Right atrium auricular region (tissue), 2 donors: ENCODE measurements at regions not wholly inside any gene's neighbourhood (a gene's known extent, or its start where the extent isn't known, plus 50 kb on each side); places are given as distances from the start of the nearest gene placed in this dataset.
"Not testable (repeated sequence)": the region's sequence is repeated elsewhere in the genome, so short reads cannot be mapped to it uniquely, and the experiment has no call there.

Experiments used
- DNase-seq: peaks from one replicate; pipeline ENCODE4 v3.0.0-alpha.2; 2019; ENCODE audit warnings: low spot score
- H3K27ac ChIP-seq, 2 donors: fragments of 200-600 bp; sonication (generic); 1 replicate in 1 of 2; 2 replicates in 1 of 2; pipeline ENCODE4 v1.5.1; 2016 to 2019
- H3K27me3 ChIP-seq, 2 donors: fragments of 200-600 bp; sonication (generic); one replicate each; pipeline versions ENCODE4 v1.5.1 to v1.6.0; 2017 to 2019
- H3K36me3 ChIP-seq: fragments of 200-600 bp; sonication (generic); one replicate; pipeline ENCODE4 v1.5.1; 2016
- H3K4me1 ChIP-seq, 2 donors: fragments of 200-600 bp; sonication (generic); one replicate each; pipeline versions ENCODE4 v1.5.1 to v1.6.0; 2017 to 2019
- H3K4me3 ChIP-seq, 2 donors: fragments of 200-600 bp; sonication (generic); 1 replicate in 1 of 2; 2 replicates in 1 of 2; pipeline ENCODE4 v1.5.1; 2017 to 2019; ENCODE audit warnings: mild to moderate bottlenecking in 1 of 2, moderate library complexity in 1 of 2
- H3K9me3 ChIP-seq, 2 donors: fragments of 200-600 bp; sonication (generic); one replicate each; pipeline ENCODE4 v1.5.1; 2019
- TF ChIP-seq, protein P1 (sequence below), 2 donors: fragments of 200-600 bp; sonication (generic); IDR thresholded peaks; one replicate each; pipeline ENCODE4 v1.5.1; 2019; ENCODE audit warnings: antibody characterized with exemption in 2 of 2

DNA sequence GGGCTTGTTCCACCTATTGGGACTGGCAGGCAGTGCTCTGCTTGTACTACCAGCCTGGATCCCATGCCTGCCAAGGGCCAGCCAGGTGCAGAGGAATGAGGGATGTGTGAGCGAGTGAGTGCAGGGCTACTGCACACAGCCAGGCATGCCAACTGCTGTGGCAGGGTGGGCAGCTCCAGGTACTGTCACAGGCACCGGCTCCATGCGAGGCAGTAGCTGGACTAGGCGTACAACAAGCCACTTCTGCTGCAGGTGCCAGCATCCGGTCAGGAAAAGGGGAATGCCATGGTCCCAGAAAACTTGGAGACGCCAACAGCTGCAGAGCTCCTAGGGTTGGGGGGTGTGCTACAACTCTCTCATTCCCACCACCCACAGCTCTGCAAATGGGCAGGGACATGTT is 1356.7 kb downstream of the SI start:
- Histone ChIP-seq H3K4me1 (no peaks in the 10 kb centered on the region), H3K27me3 (no peaks in the 10 kb centered on the region), H3K36me3 (no peaks in the 10 kb centered on the region), H3K9me3 (no peaks in the 10 kb centered on the region), H3K4me3 (no peak overlapping the region), H3K27ac (no peak overlapping the region)
- DNase-seq, result no peak
- TF ChIP-seq, protein P1, sequence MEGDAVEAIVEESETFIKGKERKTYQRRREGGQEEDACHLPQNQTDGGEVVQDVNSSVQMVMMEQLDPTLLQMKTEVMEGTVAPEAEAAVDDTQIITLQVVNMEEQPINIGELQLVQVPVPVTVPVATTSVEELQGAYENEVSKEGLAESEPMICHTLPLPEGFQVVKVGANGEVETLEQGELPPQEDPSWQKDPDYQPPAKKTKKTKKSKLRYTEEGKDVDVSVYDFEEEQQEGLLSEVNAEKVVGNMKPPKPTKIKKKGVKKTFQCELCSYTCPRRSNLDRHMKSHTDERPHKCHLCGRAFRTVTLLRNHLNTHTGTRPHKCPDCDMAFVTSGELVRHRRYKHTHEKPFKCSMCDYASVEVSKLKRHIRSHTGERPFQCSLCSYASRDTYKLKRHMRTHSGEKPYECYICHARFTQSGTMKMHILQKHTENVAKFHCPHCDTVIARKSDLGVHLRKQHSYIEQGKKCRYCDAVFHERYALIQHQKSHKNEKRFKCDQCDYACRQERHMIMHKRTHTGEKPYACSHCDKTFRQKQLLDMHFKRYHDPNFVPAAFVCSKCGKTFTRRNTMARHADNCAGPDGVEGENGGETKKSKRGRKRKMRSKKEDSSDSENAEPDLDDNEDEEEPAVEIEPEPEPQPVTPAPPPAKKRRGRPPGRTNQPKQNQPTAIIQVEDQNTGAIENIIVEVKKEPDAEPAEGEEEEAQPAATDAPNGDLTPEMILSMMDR (IDR thresholded peaks at IDR 0.05), result no peak

DNA sequence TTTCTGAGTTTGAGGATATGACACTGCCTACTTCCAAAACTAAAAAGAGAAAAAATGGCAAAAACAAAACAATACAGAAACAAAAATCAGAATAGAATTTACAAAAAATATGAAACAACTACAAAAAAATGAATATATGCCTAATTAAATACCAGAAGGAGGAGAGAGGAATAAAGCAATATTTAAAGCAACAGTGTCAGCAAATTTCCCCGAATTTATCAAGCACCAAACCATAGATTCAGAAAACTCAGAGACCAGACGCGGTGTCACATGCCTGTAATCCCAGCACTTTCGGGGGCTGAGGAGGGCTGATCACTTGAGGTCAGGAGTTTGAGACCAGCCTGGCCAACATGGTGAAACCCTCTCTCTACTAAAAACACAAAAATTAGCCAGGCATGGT is 1360.9 kb downstream of the SI start:
- no peak overlapping the region for H3K4me3 ChIP-seq
- no peak for DNase-seq
- no peak overlapping the region for H3K27ac ChIP-seq
- H3K36me3 ChIP-seq, result no peaks in the 10 kb centered on the region
- TF ChIP-seq, protein P1 (IDR thresholded peaks at IDR 0.05), result no peak
- no peaks in the 10 kb centered on the region for H3K9me3 ChIP-seq
- H3K4me1 ChIP-seq, result no peaks in the 10 kb centered on the region
- H3K27me3 ChIP-seq, result no peaks in the 10 kb centered on the region

DNA sequence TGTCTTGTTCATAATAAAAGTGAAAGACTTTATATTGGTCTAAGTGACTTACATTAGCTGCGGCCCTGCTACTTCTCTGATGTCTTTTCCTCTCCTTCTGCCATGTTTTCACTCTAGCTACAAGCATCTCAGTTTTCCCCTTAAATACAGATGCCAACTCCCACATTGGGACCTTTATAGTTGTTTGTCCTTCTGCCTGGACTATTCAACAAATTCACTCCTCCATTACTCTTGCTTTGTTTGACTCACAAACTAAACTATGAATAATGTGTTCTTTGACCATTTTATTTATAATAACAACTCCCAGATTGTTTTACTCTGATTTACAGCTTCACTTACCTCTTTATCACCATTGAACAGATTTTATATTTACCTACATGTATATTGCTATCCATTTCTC is 1369.9 kb downstream of the SI start:
- H3K4me1 ChIP-seq, result no peaks in the 10 kb centered on the region
- TF ChIP-seq, protein P1 (IDR thresholded peaks at IDR 0.05), result no peak
- H3K4me3 ChIP-seq, result no peak overlapping the region
- no peaks in the 10 kb centered on the region for H3K9me3 ChIP-seq
- no peaks in the 10 kb centered on the region for H3K36me3 ChIP-seq
- H3K27ac ChIP-seq, result no peak overlapping the region
- DNase-seq, result no peak
- H3K27me3 ChIP-seq, result no peaks in the 10 kb centered on the region

DNA sequence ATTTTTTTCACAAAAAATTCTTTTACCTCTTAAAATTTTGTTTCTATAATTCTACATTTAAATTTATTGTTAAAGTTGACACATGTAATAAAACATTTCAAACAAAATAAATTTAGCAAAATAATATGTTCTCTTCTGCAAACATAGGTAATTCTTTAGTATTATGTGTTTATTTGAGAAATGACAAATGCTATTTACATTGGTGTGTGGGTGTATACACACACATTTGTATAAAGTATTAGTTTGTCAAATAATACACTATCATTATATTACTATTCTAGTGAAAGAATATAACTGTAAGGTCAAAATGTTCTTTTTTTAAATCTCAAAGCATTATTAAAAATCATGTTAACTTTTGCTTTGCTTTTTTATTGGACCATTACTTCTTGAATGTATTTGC is 1370.6 kb downstream of the SI start:
- Histone ChIP-seq H3K36me3 (no peaks in the 10 kb centered on the region), H3K4me3 (no peak overlapping the region), H3K9me3 (no peaks in the 10 kb centered on the region), H3K4me1 (no peaks in the 10 kb centered on the region), H3K27me3 (no peaks in the 10 kb centered on the region), H3K27ac (no peak overlapping the region)
- TF ChIP-seq, protein P1 (IDR thresholded peaks at IDR 0.05), result no peak
- DNase-seq, result no peak

DNA sequence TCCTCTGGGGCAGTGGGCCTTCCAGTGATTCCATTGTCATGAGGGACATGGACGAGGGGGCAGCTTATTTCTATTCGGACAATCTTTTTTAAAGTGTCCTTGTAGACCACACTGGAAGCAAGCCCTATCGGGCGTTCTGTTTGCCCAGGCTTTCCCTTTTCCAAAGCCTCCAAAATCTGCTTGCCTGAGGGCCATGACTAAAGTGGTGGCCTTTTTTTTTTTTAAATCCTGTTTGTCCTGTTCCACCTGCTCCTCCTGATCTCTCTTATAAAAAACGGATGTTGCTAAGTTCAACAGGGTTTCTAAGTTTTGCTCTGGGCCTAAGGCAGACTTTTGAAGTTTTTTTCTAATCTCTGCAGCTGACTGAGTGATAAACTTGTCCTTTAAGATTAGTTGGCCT is 1380.1 kb downstream of the SI start:
- DNase-seq, H3K4me1 ChIP-seq, H3K4me3 ChIP-seq, H3K27me3 ChIP-seq, H3K27ac ChIP-seq, H3K36me3 ChIP-seq, H3K9me3 ChIP-seq: not testable (repeated sequence)

DNA sequence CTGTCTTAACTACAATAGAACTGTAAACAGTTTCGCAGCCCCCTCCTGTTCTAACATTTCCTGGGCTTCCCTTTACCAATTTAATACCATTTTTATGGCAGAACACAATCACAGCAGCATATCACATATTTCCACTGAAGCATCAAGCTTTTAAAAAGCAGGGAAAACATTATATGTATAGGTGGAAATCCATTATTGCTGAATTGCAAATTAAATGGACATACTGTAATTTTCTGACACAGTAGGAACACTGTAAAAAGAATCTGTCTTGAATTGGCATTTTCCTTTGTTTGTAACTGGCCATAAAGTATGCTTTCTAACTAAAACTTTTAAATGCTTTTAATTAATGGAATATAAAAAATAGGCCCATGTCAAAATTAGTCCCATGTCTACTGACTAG is 1385.8 kb downstream of the SI start:
- TF ChIP-seq, protein P1 (IDR thresholded peaks at IDR 0.05), result no peak
- peaks cover 0 to 15% of the 10 kb centered on the region in 2 donors for H3K9me3 ChIP-seq
- no peaks in the 10 kb centered on the region for H3K4me1 ChIP-seq
- no peaks in the 10 kb centered on the region for H3K27me3 ChIP-seq
- H3K27ac ChIP-seq, result no peak overlapping the region
- no peak overlapping the region for H3K4me3 ChIP-seq
- no peak for DNase-seq
- H3K36me3 ChIP-seq, result no peaks in the 10 kb centered on the region
